ENCODE measurements at regions not wholly inside any gene's neighbourhood (a gene's known extent, or its start where the extent isn't known, plus 50 kb on each side); places are given as distances from the start of the nearest gene placed in this dataset.

DNA sequence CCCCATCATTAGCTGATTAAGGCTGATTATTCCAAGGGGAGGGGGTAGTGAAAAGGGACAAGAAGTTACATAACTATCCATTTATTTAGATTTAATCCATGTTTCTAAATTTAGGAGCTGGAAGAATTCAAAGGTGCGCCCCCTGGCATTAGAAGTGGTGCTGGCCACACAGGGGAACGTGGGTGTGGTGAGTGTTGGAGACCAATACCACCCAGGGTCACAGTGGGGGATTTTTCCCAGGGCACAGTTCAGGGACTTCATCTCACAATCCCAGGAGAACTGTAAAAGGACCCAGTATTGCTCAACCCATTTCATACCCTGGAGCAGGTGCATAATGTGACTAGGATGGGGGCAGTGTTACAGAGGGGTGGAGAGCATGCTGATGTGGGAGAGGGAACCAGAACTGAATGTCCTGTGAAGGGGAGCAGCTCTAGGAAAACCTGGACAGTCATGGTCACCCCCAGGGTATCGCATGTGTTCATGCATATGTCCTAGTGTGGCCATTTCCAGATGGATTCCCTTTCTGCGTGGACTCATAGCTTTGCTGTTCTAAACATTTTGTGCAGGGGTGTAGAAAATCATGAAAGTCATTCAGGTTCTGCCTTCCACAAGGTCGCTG, 110.3 kb downstream of the LSM3 start:
- DNase-seq: no peak

- DNase-seq: no peak
Observed at GRCh38 chr3:14289590-14290461, 111.2 kb downstream of the LSM3 start.

DNA sequence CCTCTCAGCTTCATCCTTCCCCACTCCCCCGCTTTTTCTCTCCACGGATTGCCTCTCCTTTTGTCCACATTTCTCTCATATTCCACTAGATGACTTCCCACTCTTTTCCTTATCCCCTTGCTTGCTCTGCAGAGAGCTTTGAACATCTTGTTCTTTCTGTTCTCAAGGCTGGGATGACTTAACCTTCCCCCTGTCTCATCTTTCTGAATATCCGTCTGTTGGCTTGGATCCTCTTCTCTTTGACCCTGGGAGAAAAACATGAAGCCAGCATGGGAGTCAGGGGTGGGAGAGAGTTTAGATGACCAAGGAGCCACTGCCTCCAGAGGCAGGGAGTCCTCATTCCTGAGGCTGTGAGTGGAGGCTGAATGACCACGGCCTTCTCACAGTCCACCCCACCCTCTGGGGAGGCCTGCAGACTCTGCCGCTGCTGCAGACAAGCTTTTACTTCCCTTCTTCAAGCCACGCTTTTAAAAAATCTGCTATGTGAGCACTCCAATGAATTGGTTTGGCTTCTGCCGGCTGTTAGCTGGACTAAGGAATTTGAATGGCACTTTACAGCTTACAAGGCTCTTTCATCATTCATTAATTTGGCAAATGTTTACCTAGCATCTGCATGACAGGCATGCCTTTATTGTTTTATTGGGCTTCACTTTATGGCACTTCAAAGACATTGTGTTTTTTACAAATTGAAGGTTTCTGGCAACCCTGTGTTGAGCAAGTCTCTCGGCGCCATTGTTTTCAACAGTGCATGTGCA, 111.6 kb upstream of the SLC6A6 start:
- DNase-seq: no peak

DNA sequence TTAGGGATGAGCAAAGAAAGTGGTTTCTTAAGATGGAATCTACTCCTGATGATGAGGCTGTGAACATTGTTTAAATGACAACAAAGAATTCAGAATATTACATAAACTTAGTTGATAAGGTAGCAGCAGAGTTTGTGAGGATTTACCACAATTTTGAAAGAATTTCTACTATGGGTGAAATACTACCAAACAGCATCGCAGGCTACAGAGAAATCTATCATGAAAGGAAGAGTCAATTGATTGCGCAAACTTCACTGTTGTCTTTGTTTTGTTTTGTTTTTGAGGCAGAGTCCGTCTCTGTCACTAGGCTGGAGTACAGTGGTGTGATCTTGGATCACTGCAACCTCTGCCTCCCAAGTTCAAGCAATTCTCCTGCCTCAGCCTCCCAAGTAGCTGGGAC, 107.4 kb upstream of the SLC6A6 start:
- no peak for DNase-seq

GRCh38 chr3:14295801-14296200, 106.6 kb upstream of the SLC6A6 start:
- no peak for DNase-seq

DNA sequence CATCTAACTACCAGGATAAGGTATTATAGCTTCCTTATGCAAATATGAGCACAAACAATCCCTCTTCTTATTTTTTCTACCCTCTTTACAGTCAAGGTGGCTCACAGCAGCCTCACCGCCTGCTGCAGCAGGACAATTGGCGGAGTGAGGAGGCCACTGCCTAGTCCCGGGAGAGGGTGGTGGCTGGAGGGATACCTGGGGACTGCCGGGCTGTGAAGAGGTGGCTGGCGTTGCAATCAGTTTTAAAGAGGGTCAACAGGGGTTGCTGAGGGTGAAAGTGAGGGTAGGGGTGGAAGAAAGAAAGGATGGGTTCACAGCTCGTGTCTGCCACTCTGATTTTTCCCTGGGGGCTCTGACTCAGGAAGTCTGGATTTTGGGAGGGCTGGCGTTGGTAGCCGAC, 105.1 kb upstream of the SLC6A6 start:
- no peak for DNase-seq

GRCh38 chr3:14297784-14298236, 104.6 kb upstream of the SLC6A6 start:
- DNase-seq: no peak

- DNase-seq: no peak
Observed at GRCh38 chr3:14298442-14298841, 104.0 kb upstream of the SLC6A6 start.

DNA sequence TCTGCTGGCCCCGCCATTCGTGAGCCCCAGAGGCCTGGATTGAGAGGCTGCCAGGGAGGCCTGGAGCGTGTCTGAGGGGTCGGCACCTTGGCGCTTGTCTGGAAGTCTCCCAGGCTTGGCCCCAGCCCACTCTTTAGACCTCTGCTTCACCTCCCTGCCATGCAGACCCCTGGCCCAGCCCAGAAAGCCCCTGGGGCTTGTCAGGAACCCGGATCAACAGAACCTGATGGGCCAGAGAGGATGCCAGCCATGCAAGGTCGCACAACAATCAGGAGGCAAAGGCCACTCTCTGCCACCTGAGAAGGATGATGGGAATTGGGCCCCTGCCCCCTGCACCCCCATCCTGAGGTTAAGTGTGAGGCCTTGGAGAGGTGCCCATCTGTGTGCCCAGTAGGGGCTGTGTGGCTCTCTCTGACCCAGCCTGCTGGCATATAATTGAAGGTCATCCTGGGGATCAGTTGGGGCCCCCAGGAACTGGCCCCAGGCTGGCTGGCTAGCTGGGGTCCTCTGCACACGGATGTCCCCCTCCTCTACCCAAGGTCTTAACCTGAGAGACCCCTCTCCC, 103.3 kb upstream of the SLC6A6 start:
- DNase-seq: no peak

- DNase-seq: no peak
Observed at GRCh38 chr3:14299767-14300166, 102.6 kb upstream of the SLC6A6 start.

GRCh38 chr3:14300721-14301399, 101.5 kb upstream of the SLC6A6 start:
- no peak for DNase-seq

DNA sequence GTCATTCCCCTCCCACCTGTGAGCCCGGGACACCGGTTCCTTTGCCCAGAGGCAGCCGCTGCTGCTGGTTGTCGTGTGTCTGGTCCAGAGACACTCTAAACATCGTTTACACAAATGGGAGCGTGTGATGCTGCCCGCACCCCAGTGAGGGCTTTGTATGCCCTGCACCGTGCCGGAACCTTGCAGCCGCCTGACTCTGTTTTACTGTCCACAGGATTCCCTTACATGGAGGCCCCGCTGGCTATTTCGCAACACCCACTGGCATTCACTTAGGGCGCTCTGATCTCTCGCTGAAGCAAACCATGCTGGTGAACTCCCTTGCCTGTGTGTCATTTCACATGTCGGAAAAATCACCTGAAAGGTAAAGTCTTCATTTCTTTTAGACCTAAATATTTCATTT, 100.8 kb upstream of the SLC6A6 start:
- DNase-seq: no peak

- DNase-seq: no peak
Observed at GRCh38 chr3:14303336-14304100, 98.9 kb upstream of the SLC6A6 start.

- DNase-seq: no peak
Observed at GRCh38 chr3:14304101-14305045, 98.0 kb upstream of the SLC6A6 start.

DNA sequence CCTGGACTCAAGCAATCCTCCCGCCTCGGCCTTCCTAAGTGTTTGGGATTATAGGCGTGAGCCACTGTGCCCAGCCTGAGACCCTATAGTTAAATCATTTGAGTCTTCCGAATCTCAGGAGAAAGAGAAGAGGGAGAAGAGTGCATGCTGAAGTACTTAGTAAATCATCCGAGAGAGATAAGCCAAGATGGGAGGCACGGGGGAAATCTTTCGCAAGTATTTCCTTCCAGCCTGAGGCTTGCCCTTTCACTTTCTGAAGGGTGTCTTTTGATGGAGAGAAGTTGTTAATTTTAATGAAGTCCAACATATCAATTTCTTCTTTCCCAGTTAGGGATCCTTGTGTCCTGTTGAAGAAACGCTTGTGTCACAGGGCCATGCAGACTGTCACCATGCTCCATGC, 97.1 kb upstream of the SLC6A6 start:
- DNase-seq: no peak

GRCh38 chr3:14306142-14306541, 96.3 kb upstream of the SLC6A6 start:
- no peak for DNase-seq

GRCh38 chr3:14307656-14308302, 94.6 kb upstream of the SLC6A6 start:
- no peak for DNase-seq

GRCh38 chr3:14311729-14312128, 90.7 kb upstream of the SLC6A6 start:
- no peak for DNase-seq

DNA sequence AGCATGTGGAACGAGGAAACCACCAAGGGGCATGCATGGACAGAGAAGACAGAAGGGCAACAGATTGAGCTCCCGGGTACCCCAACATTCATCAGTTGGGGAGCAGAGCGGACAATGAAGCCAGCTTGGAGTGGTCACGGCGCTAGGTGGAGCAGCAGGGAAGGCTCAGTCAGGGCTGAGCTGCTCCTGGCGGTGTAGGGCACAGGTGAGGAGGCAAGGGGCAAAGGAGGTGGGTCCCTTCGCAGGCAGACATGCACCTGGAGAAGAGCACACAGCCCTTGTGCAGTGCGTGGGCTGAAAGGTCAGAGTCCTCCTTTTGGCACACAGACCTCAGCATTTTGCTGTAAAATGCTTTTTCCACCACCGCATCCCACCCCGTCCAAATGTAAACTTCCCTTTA, 90.0 kb upstream of the SLC6A6 start:
- DNase-seq: no peak

DNA sequence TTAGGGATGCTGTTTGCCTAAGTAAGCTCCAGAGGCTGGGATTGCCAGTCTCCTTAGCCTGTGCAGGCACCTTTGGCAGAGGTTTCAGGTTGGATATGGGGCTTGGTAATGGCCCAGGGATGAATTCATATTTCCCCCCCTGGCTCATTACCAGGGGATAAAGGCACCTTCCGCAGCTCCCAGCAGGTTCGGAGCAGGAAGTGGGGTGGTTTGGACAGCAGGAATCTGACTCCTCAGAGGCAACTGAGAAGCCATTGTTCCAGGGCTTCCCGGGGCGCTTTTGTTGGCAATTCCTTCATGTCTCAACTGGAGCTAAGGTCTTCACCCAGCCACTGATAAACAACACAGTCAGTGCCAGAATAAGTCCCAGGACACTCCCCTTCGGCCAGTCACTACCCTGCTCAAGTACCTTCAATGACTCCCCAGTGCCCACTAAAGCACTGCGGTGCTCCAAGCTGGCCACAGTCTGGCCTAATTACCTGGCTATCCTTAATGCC, 85.3 kb upstream of the SLC6A6 start:
- DNase-seq: no peak

Data from NCI-H187 (cell line).